Upper lobe of left lung (tissue), 4 donors: ENCODE measurements at regions not wholly inside any gene's neighbourhood (a gene's known extent, or its start where the extent isn't known, plus 50 kb on each side); places are given as distances from the start of the nearest gene placed in this dataset.

ENCODE experiments used
- CTCF ChIP-seq, 6 experiments: fragments of 450-650 bp in 4 of 6; fragments of 200-600 bp in 2 of 6; sonication (generic) in 2 of 6; IDR thresholded peaks; one replicate each; pipeline ENCODE4 v1.5.1; 2016 to 2019; ENCODE audit warnings: antibody characterized with exemption in 6 of 6
- POLR2A ChIP-seq, 4 donors: fragments of 450-650 bp; IDR thresholded peaks; one replicate each; pipeline ENCODE4 v1.5.1; 2016 to 2017; ENCODE audit warnings: antibody characterized with exemption in 4 of 4, mild to moderate bottlenecking in 2 of 4
- POLR2AphosphoS5 ChIP-seq, 2 donors: sonication (generic); formaldehyde crosslinking; IDR thresholded peaks; one replicate each; pipeline ENCODE4 v1.5.1; 2017; ENCODE audit warnings: antibody characterized with exemption in 2 of 2

- TF ChIP-seq CTCF (IDR thresholded peaks at IDR 0.05) (no peak), POLR2A (IDR thresholded peaks at IDR 0.05) (no peak), POLR2AphosphoS5 (IDR thresholded peaks at IDR 0.05) (no peak)
These were observed 78.6 kb upstream of the SLC28A3 start for GRCh38 chr9:84419031-84419602.
